ENCODE measurements at regions not wholly inside any gene's neighbourhood (a gene's known extent, or its start where the extent isn't known, plus 50 kb on each side); places are given as distances from the start of the nearest gene placed in this dataset.

GRCh38 chr9:81474792-81475191 is 214.6 kb downstream of the TLE1 start:
- no peak for TF ChIP-seq POLR2A (IDR thresholded peaks at IDR 0.05)
- TF ChIP-seq EP300 (IDR thresholded peaks at IDR 0.05; ENCODE audit: low read depth), result no peak
- no peak for TF ChIP-seq CTCF (IDR thresholded peaks at IDR 0.05)
- TF ChIP-seq POLR2AphosphoS5 (IDR thresholded peaks at IDR 0.05), result no peak
- Histone ChIP-seq H3K36me3 (no peaks in the 10 kb centered on the region), H3K4me3 (no peak overlapping the region), H3K27me3 (no peaks in the 10 kb centered on the region), H3K9me3 (no peaks in the 10 kb centered on the region), H3K27ac (no peak overlapping the region), H3K4me1 (peaks cover 0 to 8% (median under 1%) of the 10 kb centered on the region in 4 donors)
- intact Hi-C loops (cut with DNase I; ENCODE audit: low total_unique reads), result no loop called here
- no peak for DNase-seq
- in situ Hi-C loops (cut with MboI; ENCODE audit: low pct_ligation_motif_present in 1 of 4, low pct_unique_long_range_greater_than_20kb in 1 of 4, low sequenced_read_pairs in 3 of 4), result no loop called here
- 86 to 95% methylated on average over 5 of the region's 5 CpGs for WGBS, 2 donors (ENCODE audit: low coverage in 1 of 2)

GRCh38 chr9:81474125-81474524 is 215.2 kb downstream of the TLE1 start:
- no peak overlapping the region for H3K4me3 ChIP-seq
- in situ Hi-C loops (cut with MboI; ENCODE audit: low pct_ligation_motif_present in 1 of 4, low pct_unique_long_range_greater_than_20kb in 1 of 4, low sequenced_read_pairs in 3 of 4) (no loop called here), intact Hi-C loops (cut with DNase I; ENCODE audit: low total_unique reads) (no loop called here)
- no peak for TF ChIP-seq POLR2AphosphoS5 (IDR thresholded peaks at IDR 0.05)
- TF ChIP-seq EP300 (IDR thresholded peaks at IDR 0.05; ENCODE audit: low read depth), result no peak
- no peak for TF ChIP-seq CTCF (IDR thresholded peaks at IDR 0.05)
- no peaks in the 10 kb centered on the region for H3K36me3 ChIP-seq
- peaks cover 0 to 7% (median 0%) of the 10 kb centered on the region in 4 donors for H3K4me1 ChIP-seq
- no peaks in the 10 kb centered on the region for H3K9me3 ChIP-seq
- WGBS, 2 donors (ENCODE audit: low coverage in 1 of 2), result 72 to 78% methylated on average over 3 of the region's 3 CpGs
- no peak for DNase-seq
- H3K27ac ChIP-seq, result no peak overlapping the region
- H3K27me3 ChIP-seq, result no peaks in the 10 kb centered on the region

GRCh38 chr9:81473708-81474107 is 215.6 kb downstream of the TLE1 start:
- no peak for DNase-seq
- TF ChIP-seq CTCF (IDR thresholded peaks at IDR 0.05) (no peak), POLR2AphosphoS5 (IDR thresholded peaks at IDR 0.05) (no peak), EP300 (IDR thresholded peaks at IDR 0.05; ENCODE audit: low read depth) (no peak)
- Histone ChIP-seq H3K4me3 (no peak overlapping the region), H3K36me3 (no peaks in the 10 kb centered on the region), H3K9me3 (no peaks in the 10 kb centered on the region), H3K27me3 (no peaks in the 10 kb centered on the region), H3K4me1 (peaks cover 0 to 7% (median 0%) of the 10 kb centered on the region in 4 donors), H3K27ac (no peak overlapping the region)
- in situ Hi-C loops (cut with MboI; ENCODE audit: low pct_ligation_motif_present in 1 of 4, low pct_unique_long_range_greater_than_20kb in 1 of 4, low sequenced_read_pairs in 3 of 4), result no loop called here
- intact Hi-C loops (cut with DNase I; ENCODE audit: low total_unique reads), result no loop called here
- WGBS, 2 donors (ENCODE audit: low coverage in 1 of 2), result 67 to 89% methylated on average over 1 of the region's 1 CpG

- DNase-seq, result no peak
- Histone ChIP-seq H3K27me3 (no peaks in the 10 kb centered on the region), H3K4me1 (peaks cover 0 to 7% (median 0%) of the 10 kb centered on the region in 4 donors), H3K27ac (no peak overlapping the region), H3K9me3 (no peaks in the 10 kb centered on the region), H3K36me3 (no peaks in the 10 kb centered on the region), H3K4me3 (no peak overlapping the region)
- 40 to 41% methylated on average over 2 of the region's 2 CpGs for whole genome bisulfite sequencing, 2 donors (ENCODE audit: low coverage in 1 of 2)
- in situ Hi-C loops (cut with MboI; ENCODE audit: low pct_ligation_motif_present in 1 of 4, low pct_unique_long_range_greater_than_20kb in 1 of 4, low sequenced_read_pairs in 3 of 4) (no loop called here), intact Hi-C loops (cut with DNase I; ENCODE audit: low total_unique reads) (no loop called here)
- TF ChIP-seq POLR2AphosphoS5 (IDR thresholded peaks at IDR 0.05), result no peak
- no peak for TF ChIP-seq CTCF (IDR thresholded peaks at IDR 0.05)
- TF ChIP-seq POLR2A (IDR thresholded peaks at IDR 0.05), result no peak
- TF ChIP-seq EP300 (IDR thresholded peaks at IDR 0.05; ENCODE audit: low read depth), result no peak
Measured at GRCh38 chr9:81473206-81473605, 216.1 kb downstream of the TLE1 start.

Data from transverse colon (tissue), 4 donors.